Esophagus muscularis mucosa (tissue), 3 donors: ENCODE measurements at regions not wholly inside any gene's neighbourhood (a gene's known extent, or its start where the extent isn't known, plus 50 kb on each side); places are given as distances from the start of the nearest gene placed in this dataset.

Source experiments
- CTCF ChIP-seq, 3 experiments: fragments of 200-600 bp in 2 of 3; fragments of 450-650 bp in 1 of 3; sonication (generic) in 2 of 3; IDR thresholded peaks; one replicate each; pipeline ENCODE4 v1.5.1; 2017 to 2019; ENCODE audit warnings: antibody characterized with exemption in 3 of 3, mild to moderate bottlenecking in 2 of 3, moderate library complexity in 1 of 3
- POLR2A ChIP-seq: fragments of 450-650 bp; IDR thresholded peaks from one replicate; pipeline ENCODE4 v1.6.1; 2017; ENCODE audit warnings: antibody characterized with exemption, moderate library complexity, mild to moderate bottlenecking, low read depth

- TF ChIP-seq CTCF (IDR thresholded peaks at IDR 0.05) = no peak
- TF ChIP-seq POLR2A = no peak
Measured at GRCh38 chr2:149824136-149824535, 236.6 kb upstream of the MMADHC start.
